CD4-positive, alpha-beta T cell treated with Interleukin-2 at 100 ng/mL for 4 hours (primary cell): ENCODE measurements at regions not wholly inside any gene's neighbourhood (a gene's known extent, or its start where the extent isn't known, plus 50 kb on each side); places are given as distances from the start of the nearest gene placed in this dataset.
"Not testable (repeated sequence)": the region's sequence is repeated elsewhere in the genome, so short reads cannot be mapped to it uniquely, and the experiment has no call there.

Experiments used
- DNase-seq: peaks from one replicate; pipeline ENCODE4 v3.0.0-alpha.2; 2020; ENCODE audit warnings: low spot score

GRCh38 chr5:116772806-116773205 is 198.2 kb upstream of the SEMA6A start:
- no peak for DNase-seq

- no peak for DNase-seq
These were observed 197.5 kb upstream of the SEMA6A start for GRCh38 chr5:116772152-116772501.

- DNase-seq, result no peak
These were observed 197.0 kb upstream of the SEMA6A start for GRCh38 chr5:116771466-116772151.

GRCh38 chr5:116769953-116770352 is 195.3 kb upstream of the SEMA6A start:
- not testable (repeated sequence) for DNase-seq

- no peak for DNase-seq
These were observed 194.8 kb upstream of the SEMA6A start for GRCh38 chr5:116769470-116769869.

- DNase-seq, result no peak
These were observed 191.9 kb upstream of the SEMA6A start for GRCh38 chr5:116766470-116766947.

- DNase-seq, result no peak
These were observed 190.8 kb upstream of the SEMA6A start for GRCh38 chr5:116765441-116765840.

- DNase-seq, result no peak
These were observed 190.3 kb upstream of the SEMA6A start for GRCh38 chr5:116764941-116765340.

- no peak for DNase-seq
These were observed 189.6 kb upstream of the SEMA6A start for GRCh38 chr5:116763987-116764866.

GRCh38 chr5:116759860-116760640 is 185.4 kb upstream of the SEMA6A start:
- DNase-seq, result no peak

GRCh38 chr5:116757326-116757725 is 182.7 kb upstream of the SEMA6A start:
- no peak for DNase-seq

GRCh38 chr5:116756531-116756930 is 181.9 kb upstream of the SEMA6A start:
- DNase-seq, result no peak

GRCh38 chr5:116754556-116754955 is 179.9 kb upstream of the SEMA6A start:
- DNase-seq, result no peak

GRCh38 chr5:116751684-116752083 is 177.1 kb upstream of the SEMA6A start:
- DNase-seq, result no peak

GRCh38 chr5:116750631-116751580 is 176.3 kb upstream of the SEMA6A start:
- no peak for DNase-seq

- no peak for DNase-seq
These were observed 173.3 kb upstream of the SEMA6A start for GRCh38 chr5:116747881-116748280.

- DNase-seq, result no peak
These were observed 172.0 kb upstream of the SEMA6A start for GRCh38 chr5:116746668-116747067.

GRCh38 chr5:116740771-116741170 is 166.1 kb upstream of the SEMA6A start:
- DNase-seq, result no peak

GRCh38 chr5:116739571-116739970 is 164.9 kb upstream of the SEMA6A start:
- no peak for DNase-seq

- no peak for DNase-seq
These were observed 164.1 kb upstream of the SEMA6A start for GRCh38 chr5:116738615-116739261.

GRCh38 chr5:116738239-116738614 is 163.6 kb upstream of the SEMA6A start:
- no peak for DNase-seq
